ENCODE measurements at regions not wholly inside any gene's neighbourhood (a gene's known extent, or its start where the extent isn't known, plus 50 kb on each side); places are given as distances from the start of the nearest gene placed in this dataset.

- H3K9me3 ChIP-seq (ENCODE audit: low read length), result peaks cover 10% of the 10 kb centered on the region; the same call in 1 of the 2 replicates
- H3K27me3 ChIP-seq (ENCODE audit: control insufficient read depth in 1 of 2, insufficient read depth in 2 of 2, low read length in 2 of 2), result no peaks in the 10 kb centered on the region; a peak in 1 of 5 replicates
- in situ Hi-C loops (cut with HindIII; ENCODE audit: extremely low pct_ligation_motif_present, low pct_unique_long_range_greater_than_20kb) (no loop called here), intact Hi-C loops (cut with micrococcal nuclease; ENCODE audit: unreplicated experiment) (no loop called here)
- no peak overlapping the region for H3K9ac ChIP-seq (ENCODE audit: insufficient read depth, low read depth, low read length)
- no peaks in the 10 kb centered on the region for H4K20me1 ChIP-seq (ENCODE audit: insufficient read depth, low read length)
- CTCF ChIA-PET (ENCODE audit: low intra/inter-chr PET ratio, low total read pairs), result no interaction called here
- H3K79me2 ChIP-seq (ENCODE audit: insufficient read depth, low read length), result no peaks in the 10 kb centered on the region
- POLR2A ChIA-PET, result no interaction called here
- no peak for TF ChIP-seq ZNF672 (CRISPR knock-in tag; IDR thresholded peaks at IDR 0.05)
- TF ChIP-seq FOXO1 (CRISPR knock-in tag; IDR thresholded peaks at IDR 0.05), result no peak
- no peak for TF ChIP-seq ZNF746 (CRISPR knock-in tag; IDR thresholded peaks at IDR 0.05)
- no peak for TF ChIP-seq FOXP1 (IDR thresholded peaks at IDR 0.05)
- no peak for TF ChIP-seq FOXP1 (CRISPR knock-in tag; IDR thresholded peaks at IDR 0.05)
- TF ChIP-seq ZIK1 (CRISPR knock-in tag; IDR thresholded peaks at IDR 0.05; ENCODE audit: borderline replicate concordance, low read depth), result no peak
- no peak for TF ChIP-seq ZNF550 (CRISPR knock-in tag; IDR thresholded peaks at IDR 0.05; ENCODE audit: borderline replicate concordance)
- no peak for TF ChIP-seq GMEB2 (CRISPR knock-in tag; IDR thresholded peaks at IDR 0.05; ENCODE audit: low read depth)
- no peak for TF ChIP-seq POLR2AphosphoS2 (IDR thresholded peaks at IDR 0.05; ENCODE audit: low read depth, low read length)
- TF ChIP-seq ZNF768 (CRISPR knock-in tag; IDR thresholded peaks at IDR 0.05), result no peak
- TF ChIP-seq THAP11 (CRISPR knock-in tag; IDR thresholded peaks at IDR 0.05), result no peak
- TF ChIP-seq ZNF263 (CRISPR knock-in tag; IDR thresholded peaks at IDR 0.05), result no peak
- no peak for TF ChIP-seq PRMT3 (CRISPR knock-in tag; IDR thresholded peaks at IDR 0.05; ENCODE audit: borderline replicate concordance, low read depth)
- TF ChIP-seq ZNF577 (CRISPR knock-in tag; IDR thresholded peaks at IDR 0.05; ENCODE audit: borderline replicate concordance, low read depth), result no peak
- no peak for TF ChIP-seq ZBTB8A (CRISPR knock-in tag; IDR thresholded peaks at IDR 0.05; ENCODE audit: borderline replicate concordance, low read depth)
- TF ChIP-seq ZNF543 (CRISPR knock-in tag; IDR thresholded peaks at IDR 0.05), result no peak
- TF ChIP-seq NR1H2 (CRISPR knock-in tag; IDR thresholded peaks at IDR 0.05; ENCODE audit: borderline replicate concordance, low read depth), result no peak
- no peak for TF ChIP-seq GRHL1 (CRISPR knock-in tag; conservative IDR thresholded peaks at IDR 0.05)
- DNase-seq (ENCODE audit: low spot score) (no peak), ATAC-seq (no peak), FAIRE-seq (no peak)
- WGBS (ENCODE audit: low lambda C conversion rate), result 41% methylated on average over 6 of the region's 6 CpGs
- H3K4me1 ChIP-seq (ENCODE audit: insufficient read depth, low read length), result no peaks in the 10 kb centered on the region
- H3K4me3 ChIP-seq (replicated peaks in 1 of 3; ENCODE audit: insufficient read depth in 1 of 3, low read depth in 2 of 3, low read length in 3 of 3), result no peak overlapping the region
- H2AFZ ChIP-seq (ENCODE audit: low read length), result no peak overlapping the region
- no peak overlapping the region for H3K4me2 ChIP-seq (ENCODE audit: low read depth, low read length)
- no TSS peak for BruUV-seq (replicated peaks)
- H3K36me3 ChIP-seq (replicated peaks in 1 of 2; ENCODE audit: control insufficient read depth in 1 of 2, insufficient read depth in 2 of 2, low read length in 2 of 2), result no peaks in the 10 kb centered on the region
- no peak overlapping the region for H3K27ac ChIP-seq (ENCODE audit: extremely low read length, insufficient read depth, low read length)
Measured at GRCh38 chr7:31202801-31203200, 137.7 kb downstream of the NEUROD6 start.

Measured in HepG2 (cell line).